GM13977 (cell line): ENCODE measurements at regions not wholly inside any gene's neighbourhood (a gene's known extent, or its start where the extent isn't known, plus 50 kb on each side); places are given as distances from the start of the nearest gene placed in this dataset.

Experiments
- DNase-seq: peaks from one replicate; pipeline ENCODE4 v3.0.0; 2012; ENCODE audit warnings: low spot score
- CTCF ChIP-seq: IDR thresholded peaks from 2 replicates; pipeline ENCODE4 v1.5.1; 2012; ENCODE audit warnings: mild to moderate bottlenecking, control low read depth; ENCODE audit not compliant: insufficient read depth; ENCODE audit errors: extremely low read depth, missing control alignments
- in situ Hi-C: fragments of 300-500 bp; cut with MboI; formaldehyde crosslinking; loops from one replicate; pipeline ENCODE4 v1.12.0; 2022; ENCODE audit warnings: low sequenced_read_pairs, low pct_unique_long_range_greater_than_20kb, mixed read lengths, inconsistent platforms; ENCODE audit not compliant: unreplicated experiment

GRCh38 chr5:5588887-5589826 is 166.7 kb downstream of the ICE1 start:
- no peak for DNase-seq
- TF ChIP-seq CTCF, result no peak
- in situ Hi-C loops, result no loop called here

- in situ Hi-C loops, result no loop called here
- TF ChIP-seq CTCF, result no peak
- no peak for DNase-seq
Observed at GRCh38 chr5:5588386-5588785, 165.9 kb downstream of the ICE1 start.

GRCh38 chr5:5587474-5587873 is 165.0 kb downstream of the ICE1 start:
- in situ Hi-C loops, result no loop called here
- TF ChIP-seq CTCF, result no peak
- no peak for DNase-seq

- TF ChIP-seq CTCF, result no peak
- in situ Hi-C loops, result no loop called here
- no peak for DNase-seq
Observed at GRCh38 chr5:5586721-5587120, 164.2 kb downstream of the ICE1 start.

GRCh38 chr5:5585751-5586341 is 163.4 kb downstream of the ICE1 start:
- no peak for DNase-seq
- no peak for TF ChIP-seq CTCF
- in situ Hi-C loops, result no loop called here

GRCh38 chr5:5584751-5585150 is 162.3 kb downstream of the ICE1 start:
- in situ Hi-C loops, result no loop called here

More at GRCh38 chr5:5584751-5585150, 162.3 kb downstream of the ICE1 start:
- TF ChIP-seq CTCF, result no peak
- no peak for DNase-seq
